Fibroblast of the aortic adventitia (primary cell): ENCODE measurements at regions not wholly inside any gene's neighbourhood (a gene's known extent, or its start where the extent isn't known, plus 50 kb on each side); places are given as distances from the start of the nearest gene placed in this dataset.

Experiments
- DNase-seq: peaks from one replicate; pipeline ENCODE4 v3.0.0-alpha.2; 2010; ENCODE audit warnings: low read depth
- H3K4me3 ChIP-seq: 2 replicates; pipeline ENCODE4 v1.5.1; 2011; ENCODE audit warnings: low read depth, mild to moderate bottlenecking, control low read depth, low read length, moderate library complexity
- TF ChIP-seq, protein P1 (sequence below): IDR thresholded peaks from 2 replicates; pipeline ENCODE4 v1.5.1; 2011; ENCODE audit warnings: mild to moderate bottlenecking, low read length, control low read depth, inconsistent platforms; ENCODE audit not compliant: insufficient read depth

DNA sequence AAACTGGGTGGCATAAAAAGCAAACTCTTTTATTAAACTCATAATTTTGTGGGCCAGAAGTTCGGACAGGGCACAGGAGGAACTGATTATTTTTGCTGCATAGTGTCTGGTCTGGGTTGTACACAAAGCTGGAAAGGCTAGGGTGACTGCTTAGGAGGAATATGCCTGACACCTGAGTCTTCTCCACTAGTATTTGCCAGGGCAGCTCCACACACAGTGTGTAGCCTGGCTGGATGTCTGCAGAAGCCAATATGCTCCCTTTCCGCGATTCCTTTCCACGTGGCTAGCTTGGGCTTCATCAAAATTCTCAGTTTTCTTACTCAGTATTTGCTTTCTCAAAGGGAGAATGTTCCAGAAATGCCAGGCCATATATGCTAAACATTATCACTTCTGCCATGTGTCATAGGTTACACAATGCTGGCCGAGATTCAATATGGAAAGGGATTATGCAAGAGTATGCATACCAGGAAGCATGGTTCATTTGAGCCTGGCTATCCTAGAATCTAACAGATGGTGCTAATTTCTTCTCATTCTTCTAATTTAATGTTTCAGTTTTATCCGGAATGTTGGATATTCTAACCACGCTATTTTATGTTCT is 142.7 kb upstream of the DOK6 start:
- H3K4me3 ChIP-seq: no peak overlapping the region
- TF ChIP-seq, protein P1, sequence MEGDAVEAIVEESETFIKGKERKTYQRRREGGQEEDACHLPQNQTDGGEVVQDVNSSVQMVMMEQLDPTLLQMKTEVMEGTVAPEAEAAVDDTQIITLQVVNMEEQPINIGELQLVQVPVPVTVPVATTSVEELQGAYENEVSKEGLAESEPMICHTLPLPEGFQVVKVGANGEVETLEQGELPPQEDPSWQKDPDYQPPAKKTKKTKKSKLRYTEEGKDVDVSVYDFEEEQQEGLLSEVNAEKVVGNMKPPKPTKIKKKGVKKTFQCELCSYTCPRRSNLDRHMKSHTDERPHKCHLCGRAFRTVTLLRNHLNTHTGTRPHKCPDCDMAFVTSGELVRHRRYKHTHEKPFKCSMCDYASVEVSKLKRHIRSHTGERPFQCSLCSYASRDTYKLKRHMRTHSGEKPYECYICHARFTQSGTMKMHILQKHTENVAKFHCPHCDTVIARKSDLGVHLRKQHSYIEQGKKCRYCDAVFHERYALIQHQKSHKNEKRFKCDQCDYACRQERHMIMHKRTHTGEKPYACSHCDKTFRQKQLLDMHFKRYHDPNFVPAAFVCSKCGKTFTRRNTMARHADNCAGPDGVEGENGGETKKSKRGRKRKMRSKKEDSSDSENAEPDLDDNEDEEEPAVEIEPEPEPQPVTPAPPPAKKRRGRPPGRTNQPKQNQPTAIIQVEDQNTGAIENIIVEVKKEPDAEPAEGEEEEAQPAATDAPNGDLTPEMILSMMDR: no peak
- peak; percentile 85 for DNase-seq

DNA sequence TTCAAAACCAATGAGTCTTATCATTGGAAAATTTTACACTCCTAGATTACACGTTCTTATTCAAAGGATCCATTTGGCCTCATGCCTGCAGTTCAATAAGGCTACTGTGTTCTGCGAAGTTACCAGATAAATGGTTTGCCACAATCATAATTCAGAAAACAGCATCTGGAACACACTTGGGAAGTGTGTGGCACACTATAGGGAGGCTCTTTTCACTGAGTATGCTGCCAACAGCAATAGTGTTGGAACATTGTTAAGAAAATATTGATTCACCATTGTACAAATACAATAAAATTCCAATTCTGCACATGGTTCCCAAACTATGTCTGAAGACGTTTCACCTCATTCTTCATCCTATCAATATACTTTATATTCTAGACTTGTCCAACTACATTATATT is 141.4 kb upstream of the DOK6 start:
- TF ChIP-seq, protein P1: no peak
- DNase-seq: no peak
- H3K4me3 ChIP-seq: no peak overlapping the region

- no peak for DNase-seq
- TF ChIP-seq, protein P1: no peak
- no peak overlapping the region for H3K4me3 ChIP-seq
These were observed 139.3 kb upstream of the DOK6 start for GRCh38 chr18:69261406-69261805.

- H3K4me3 ChIP-seq: no peak overlapping the region
- DNase-seq: peak; percentile 54
- TF ChIP-seq, protein P1: no peak
These were observed 135.0 kb upstream of the DOK6 start for GRCh38 chr18:69265656-69266055.

GRCh38 chr18:69267895-69268294 is 132.8 kb upstream of the DOK6 start:
- DNase-seq: no peak
- H3K4me3 ChIP-seq: no peak overlapping the region
- TF ChIP-seq, protein P1: no peak

DNA sequence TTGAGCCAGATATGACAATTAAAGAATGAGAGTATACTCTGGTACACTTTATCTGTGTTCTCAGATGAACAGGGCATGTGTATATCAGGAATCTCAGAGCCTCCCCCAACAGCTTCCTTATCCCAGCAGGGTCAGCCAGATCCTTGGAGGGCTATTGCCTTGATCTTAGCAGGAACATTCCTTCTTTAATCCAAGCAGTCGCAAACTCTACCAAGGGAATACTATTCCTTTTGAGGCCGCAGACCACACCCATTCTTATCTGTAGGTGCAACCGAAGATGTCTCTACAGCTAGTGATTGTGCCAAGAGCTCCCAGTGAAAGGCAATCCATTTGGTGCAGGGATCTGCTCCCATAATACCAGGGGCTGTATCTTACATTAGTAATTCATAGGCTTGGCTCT is 118.3 kb upstream of the DOK6 start:
- H3K4me3 ChIP-seq: no peak overlapping the region
- TF ChIP-seq, protein P1: no peak
- no peak for DNase-seq

GRCh38 chr18:69291044-69291443 is 109.6 kb upstream of the DOK6 start:
- TF ChIP-seq, protein P1: no peak
- H3K4me3 ChIP-seq: no peak overlapping the region
- no peak for DNase-seq
